ENCODE measurements at regions not wholly inside any gene's neighbourhood (a gene's known extent, or its start where the extent isn't known, plus 50 kb on each side); places are given as distances from the start of the nearest gene placed in this dataset.

GRCh38 chr15:70190965-70191364 is 93.2 kb upstream of the TLE3 start:
- H3K36me3 ChIP-seq (replicated peaks; ENCODE audit: insufficient read depth, low read depth), result no peaks in the 10 kb centered on the region
- no peak overlapping the region for H3K27ac ChIP-seq
- 81% methylated on average over 5 of the region's 5 CpGs for WGBS (ENCODE audit: low lambda C conversion rate, missing lambda C conversion rate)
- no peak overlapping the region for H3K4me2 ChIP-seq
- H3K4me3 ChIP-seq, result no peak overlapping the region
- peaks cover 16% of the 10 kb centered on the region for H3K4me1 ChIP-seq (ENCODE audit: insufficient read depth)
- H4K20me1 ChIP-seq (ENCODE audit: insufficient read depth, poor library complexity, severe bottlenecking), result no peaks in the 10 kb centered on the region
- no peaks in the 10 kb centered on the region for H3K9me3 ChIP-seq (ENCODE audit: low read depth)
- no peak for DNase-seq (ENCODE audit: low spot score)
- no peaks in the 10 kb centered on the region for H3K9me2 ChIP-seq (replicated peaks; ENCODE audit: insufficient read depth)
- no peak for TF ChIP-seq EZH2phosphoT487 (IDR thresholded peaks at IDR 0.05; ENCODE audit: low read depth, severe bottlenecking, unreplicated experiment)
- no peak for TF ChIP-seq EZH2 (IDR thresholded peaks at IDR 0.05; ENCODE audit: borderline replicate concordance)
- TF ChIP-seq CTCF (IDR thresholded peaks at IDR 0.05; ENCODE audit: poor library complexity), result no peak
- H3K27me3 ChIP-seq, result no peaks in the 10 kb centered on the region
- no peaks in the 10 kb centered on the region for H3K79me2 ChIP-seq
- H2AFZ ChIP-seq, result no peak overlapping the region

- WGBS (ENCODE audit: low lambda C conversion rate, missing lambda C conversion rate), result 92% methylated on average over 20 of the region's 20 CpGs
- Histone ChIP-seq H3K4me2 (no peak overlapping the region), H3K4me3 (no peak overlapping the region), H3K9me2 (replicated peaks; ENCODE audit: insufficient read depth) (no peaks in the 10 kb centered on the region), H2AFZ (no peak overlapping the region), H4K20me1 (ENCODE audit: insufficient read depth, poor library complexity, severe bottlenecking) (no peaks in the 10 kb centered on the region), H3K4me1 (ENCODE audit: insufficient read depth) (peaks cover 13% of the 10 kb centered on the region), H3K36me3 (replicated peaks; ENCODE audit: insufficient read depth, low read depth) (no peaks in the 10 kb centered on the region), H3K27ac (no peak overlapping the region), H3K27me3 (no peaks in the 10 kb centered on the region), H3K9me3 (ENCODE audit: low read depth) (no peaks in the 10 kb centered on the region), H3K79me2 (no peaks in the 10 kb centered on the region)
- DNase-seq (ENCODE audit: low spot score), result no peak
- TF ChIP-seq EZH2phosphoT487 (IDR thresholded peaks at IDR 0.05; ENCODE audit: low read depth, severe bottlenecking, unreplicated experiment) (no peak), EZH2 (IDR thresholded peaks at IDR 0.05; ENCODE audit: borderline replicate concordance) (no peak), CTCF (IDR thresholded peaks at IDR 0.05; ENCODE audit: poor library complexity) (no peak)
Measured at GRCh38 chr15:70189826-70190695, 92.3 kb upstream of the TLE3 start.

GRCh38 chr15:70188286-70188685 is 90.6 kb upstream of the TLE3 start:
- no peak overlapping the region for H2AFZ ChIP-seq
- H3K9me3 ChIP-seq (ENCODE audit: low read depth), result no peaks in the 10 kb centered on the region
- peaks cover 11% of the 10 kb centered on the region for H3K4me1 ChIP-seq (ENCODE audit: insufficient read depth)
- TF ChIP-seq CTCF (IDR thresholded peaks at IDR 0.05; ENCODE audit: poor library complexity) (no peak), EZH2phosphoT487 (IDR thresholded peaks at IDR 0.05; ENCODE audit: low read depth, severe bottlenecking, unreplicated experiment) (no peak), EZH2 (IDR thresholded peaks at IDR 0.05; ENCODE audit: borderline replicate concordance) (no peak)
- no peaks in the 10 kb centered on the region for H3K9me2 ChIP-seq (replicated peaks; ENCODE audit: insufficient read depth)
- DNase-seq (ENCODE audit: low spot score), result no peak
- no peak overlapping the region for H3K27ac ChIP-seq
- H3K79me2 ChIP-seq, result no peaks in the 10 kb centered on the region
- H3K4me3 ChIP-seq, result no peak overlapping the region
- H3K27me3 ChIP-seq, result no peaks in the 10 kb centered on the region
- H3K36me3 ChIP-seq (replicated peaks; ENCODE audit: insufficient read depth, low read depth), result no peaks in the 10 kb centered on the region
- WGBS (ENCODE audit: low lambda C conversion rate, missing lambda C conversion rate), result 94% methylated on average over 4 of the region's 4 CpGs
- H4K20me1 ChIP-seq (ENCODE audit: insufficient read depth, poor library complexity, severe bottlenecking), result no peaks in the 10 kb centered on the region
- no peak overlapping the region for H3K4me2 ChIP-seq

Measured in hepatocyte (in vitro differentiated cells).